ENCODE measurements at regions not wholly inside any gene's neighbourhood (a gene's known extent, or its start where the extent isn't known, plus 50 kb on each side); places are given as distances from the start of the nearest gene placed in this dataset.

DNA sequence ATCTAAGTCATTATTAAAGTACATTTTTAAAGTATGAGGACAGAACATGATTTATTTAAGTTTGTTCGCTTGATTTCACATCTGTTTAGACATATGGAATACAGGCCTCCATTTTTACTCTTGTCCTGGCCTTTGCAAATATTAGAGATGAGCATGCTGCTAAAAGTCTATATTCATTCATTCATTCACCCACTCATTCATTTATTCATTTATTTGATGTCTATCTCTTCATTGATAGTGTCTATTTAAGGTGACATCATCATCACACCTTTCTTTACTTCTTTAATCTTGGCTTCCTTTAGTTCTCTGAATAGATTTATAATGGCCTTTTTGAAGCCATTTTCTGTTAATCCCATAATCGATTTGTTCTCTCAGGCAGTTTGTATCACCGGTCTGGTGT is 68.0 kb downstream of the THNSL1 start:
- TF ChIP-seq, protein P1, sequence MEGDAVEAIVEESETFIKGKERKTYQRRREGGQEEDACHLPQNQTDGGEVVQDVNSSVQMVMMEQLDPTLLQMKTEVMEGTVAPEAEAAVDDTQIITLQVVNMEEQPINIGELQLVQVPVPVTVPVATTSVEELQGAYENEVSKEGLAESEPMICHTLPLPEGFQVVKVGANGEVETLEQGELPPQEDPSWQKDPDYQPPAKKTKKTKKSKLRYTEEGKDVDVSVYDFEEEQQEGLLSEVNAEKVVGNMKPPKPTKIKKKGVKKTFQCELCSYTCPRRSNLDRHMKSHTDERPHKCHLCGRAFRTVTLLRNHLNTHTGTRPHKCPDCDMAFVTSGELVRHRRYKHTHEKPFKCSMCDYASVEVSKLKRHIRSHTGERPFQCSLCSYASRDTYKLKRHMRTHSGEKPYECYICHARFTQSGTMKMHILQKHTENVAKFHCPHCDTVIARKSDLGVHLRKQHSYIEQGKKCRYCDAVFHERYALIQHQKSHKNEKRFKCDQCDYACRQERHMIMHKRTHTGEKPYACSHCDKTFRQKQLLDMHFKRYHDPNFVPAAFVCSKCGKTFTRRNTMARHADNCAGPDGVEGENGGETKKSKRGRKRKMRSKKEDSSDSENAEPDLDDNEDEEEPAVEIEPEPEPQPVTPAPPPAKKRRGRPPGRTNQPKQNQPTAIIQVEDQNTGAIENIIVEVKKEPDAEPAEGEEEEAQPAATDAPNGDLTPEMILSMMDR (IDR thresholded peaks at IDR 0.05; ENCODE audit: low read depth, low read length) = no peak
- no peak for TF ChIP-seq POLR2A (IDR thresholded peaks at IDR 0.05; ENCODE audit: extremely low read depth, insufficient read length)
